ENCODE measurements at regions not wholly inside any gene's neighbourhood (a gene's known extent, or its start where the extent isn't known, plus 50 kb on each side); places are given as distances from the start of the nearest gene placed in this dataset.
"Not testable (repeated sequence)": the region's sequence is repeated elsewhere in the genome, so short reads cannot be mapped to it uniquely, and the experiment has no call there.

- no peak overlapping the region for H3K4me3 Mint-ChIP-seq
- DNase-seq = no peak
- H3K27me3 Mint-ChIP-seq (ENCODE audit: low read depth, poor library complexity) = peaks cover 4% of the 10 kb centered on the region
- H3K36me3 Mint-ChIP-seq (ENCODE audit: low read depth) = no peaks in the 10 kb centered on the region
- no peaks in the 10 kb centered on the region for H3K9me3 Mint-ChIP-seq
- peaks cover 38% of the 10 kb centered on the region for H3K4me1 Mint-ChIP-seq
- no peak overlapping the region for H3K27ac Mint-ChIP-seq
- no peak for TF ChIP-seq CTCF (IDR thresholded peaks at IDR 0.05)
Measured at GRCh38 chr3:151539599-151539998, 78.7 kb upstream of the IGSF10 start.

- H3K9me3 Mint-ChIP-seq = peaks cover 2% of the 10 kb centered on the region
- DNase-seq = peak; percentile 25
- peak overlapping the region; percentile 81 for H3K27ac Mint-ChIP-seq
Measured at GRCh38 chr3:151538456-151539393, 77.9 kb upstream of the IGSF10 start.

GRCh38 chr3:151537726-151538125 is 76.9 kb upstream of the IGSF10 start:
- no peak for DNase-seq
- no peak overlapping the region for H3K27ac Mint-ChIP-seq
- H3K36me3 Mint-ChIP-seq (ENCODE audit: low read depth) = no peaks in the 10 kb centered on the region
- no peak for TF ChIP-seq CTCF (IDR thresholded peaks at IDR 0.05)
- H3K9me3 Mint-ChIP-seq = peaks cover 11% of the 10 kb centered on the region
- H3K27me3 Mint-ChIP-seq (ENCODE audit: low read depth, poor library complexity) = peaks cover 4% of the 10 kb centered on the region
- peaks cover 27% of the 10 kb centered on the region for H3K4me1 Mint-ChIP-seq
- no peak overlapping the region for H3K4me3 Mint-ChIP-seq

More at GRCh38 chr3:151538456-151539393, 77.9 kb upstream of the IGSF10 start:
- no peaks in the 10 kb centered on the region for H3K36me3 Mint-ChIP-seq (ENCODE audit: low read depth)
- peak overlapping the region; percentile 32 for H3K4me3 Mint-ChIP-seq
- TF ChIP-seq CTCF (IDR thresholded peaks at IDR 0.05) = no peak
- peaks cover 33% of the 10 kb centered on the region for H3K4me1 Mint-ChIP-seq
- H3K27me3 Mint-ChIP-seq (ENCODE audit: low read depth, poor library complexity) = peaks cover 4% of the 10 kb centered on the region

- no peak for TF ChIP-seq CTCF (IDR thresholded peaks at IDR 0.05)
- H3K4me1 Mint-ChIP-seq = peaks cover 5% of the 10 kb centered on the region
- H3K4me3 Mint-ChIP-seq = no peak overlapping the region
- H3K27ac Mint-ChIP-seq = peak overlapping the region; percentile 12
- DNase-seq = no peak
- no peaks in the 10 kb centered on the region for H3K27me3 Mint-ChIP-seq (ENCODE audit: low read depth, poor library complexity)
- H3K9me3 Mint-ChIP-seq = peaks cover 27% of the 10 kb centered on the region
- no peaks in the 10 kb centered on the region for H3K36me3 Mint-ChIP-seq (ENCODE audit: low read depth)
Measured at GRCh38 chr3:151526757-151527156, 65.9 kb upstream of the IGSF10 start.

GRCh38 chr3:151520105-151520504 is 59.2 kb upstream of the IGSF10 start:
- H3K27me3 Mint-ChIP-seq (ENCODE audit: low read depth, poor library complexity) = no peaks in the 10 kb centered on the region
- no peak overlapping the region for H3K27ac Mint-ChIP-seq
- TF ChIP-seq CTCF (IDR thresholded peaks at IDR 0.05) = no peak
- H3K36me3 Mint-ChIP-seq (ENCODE audit: low read depth) = no peaks in the 10 kb centered on the region
- no peak for DNase-seq
- H3K4me1 Mint-ChIP-seq = no peaks in the 10 kb centered on the region
- H3K9me3 Mint-ChIP-seq = peaks cover 19% of the 10 kb centered on the region
- H3K4me3 Mint-ChIP-seq = no peak overlapping the region

- not testable (repeated sequence) for H3K4me3 Mint-ChIP-seq; H3K4me1 Mint-ChIP-seq; H3K36me3 Mint-ChIP-seq (ENCODE audit: low read depth); DNase-seq; H3K27me3 Mint-ChIP-seq (ENCODE audit: low read depth, poor library complexity); H3K27ac Mint-ChIP-seq
- H3K9me3 Mint-ChIP-seq = peaks cover 52% of the 10 kb centered on the region
Measured at GRCh38 chr3:151511433-151511832, 50.6 kb upstream of the IGSF10 start.

Data from nephron progenitor cell (in vitro differentiated cells).